ENCODE measurements at regions not wholly inside any gene's neighbourhood (a gene's known extent, or its start where the extent isn't known, plus 50 kb on each side); places are given as distances from the start of the nearest gene placed in this dataset.

DNA sequence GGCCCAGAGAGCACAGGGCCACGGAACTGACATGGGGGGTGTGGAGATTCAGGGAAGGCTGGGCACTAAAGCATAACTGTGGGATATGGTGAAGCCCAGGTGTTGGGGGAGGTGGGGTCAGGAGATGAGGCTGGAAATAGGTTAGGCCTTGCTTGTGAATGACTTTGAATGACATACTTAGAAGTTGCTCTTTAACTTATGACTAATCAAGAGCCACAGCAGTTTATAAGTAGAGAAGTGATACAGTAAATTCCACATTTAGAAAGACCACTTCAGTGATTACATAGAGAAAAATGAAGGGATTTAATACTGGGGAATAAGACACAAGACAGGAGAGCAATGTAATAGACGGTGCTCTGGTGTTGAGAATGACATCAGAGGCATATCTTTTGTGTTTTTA is 120.8 kb upstream of the SEC61G start:
- H3K36me3 ChIP-seq (ENCODE audit: low read depth, missing control alignments): no peaks in the 10 kb centered on the region
- no peak overlapping the region for H3K4me3 ChIP-seq
- intact Hi-C loops (cut with DNase I; ENCODE audit: low total_unique reads): no loop called here
- H3K9me3 ChIP-seq: no peaks in the 10 kb centered on the region
- no peaks in the 10 kb centered on the region for H3K4me1 ChIP-seq
- 87% methylated on average over 2 of the region's 2 CpGs for WGBS, 2 donors
- H3K27me3 ChIP-seq: no peaks in the 10 kb centered on the region
- no peak for DNase-seq
- H3K27ac ChIP-seq: no peak overlapping the region
- no peak for TF ChIP-seq POLR2A (IDR thresholded peaks at IDR 0.05)
- TF ChIP-seq, protein P1, sequence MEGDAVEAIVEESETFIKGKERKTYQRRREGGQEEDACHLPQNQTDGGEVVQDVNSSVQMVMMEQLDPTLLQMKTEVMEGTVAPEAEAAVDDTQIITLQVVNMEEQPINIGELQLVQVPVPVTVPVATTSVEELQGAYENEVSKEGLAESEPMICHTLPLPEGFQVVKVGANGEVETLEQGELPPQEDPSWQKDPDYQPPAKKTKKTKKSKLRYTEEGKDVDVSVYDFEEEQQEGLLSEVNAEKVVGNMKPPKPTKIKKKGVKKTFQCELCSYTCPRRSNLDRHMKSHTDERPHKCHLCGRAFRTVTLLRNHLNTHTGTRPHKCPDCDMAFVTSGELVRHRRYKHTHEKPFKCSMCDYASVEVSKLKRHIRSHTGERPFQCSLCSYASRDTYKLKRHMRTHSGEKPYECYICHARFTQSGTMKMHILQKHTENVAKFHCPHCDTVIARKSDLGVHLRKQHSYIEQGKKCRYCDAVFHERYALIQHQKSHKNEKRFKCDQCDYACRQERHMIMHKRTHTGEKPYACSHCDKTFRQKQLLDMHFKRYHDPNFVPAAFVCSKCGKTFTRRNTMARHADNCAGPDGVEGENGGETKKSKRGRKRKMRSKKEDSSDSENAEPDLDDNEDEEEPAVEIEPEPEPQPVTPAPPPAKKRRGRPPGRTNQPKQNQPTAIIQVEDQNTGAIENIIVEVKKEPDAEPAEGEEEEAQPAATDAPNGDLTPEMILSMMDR (IDR thresholded peaks at IDR 0.05): no peak

DNA sequence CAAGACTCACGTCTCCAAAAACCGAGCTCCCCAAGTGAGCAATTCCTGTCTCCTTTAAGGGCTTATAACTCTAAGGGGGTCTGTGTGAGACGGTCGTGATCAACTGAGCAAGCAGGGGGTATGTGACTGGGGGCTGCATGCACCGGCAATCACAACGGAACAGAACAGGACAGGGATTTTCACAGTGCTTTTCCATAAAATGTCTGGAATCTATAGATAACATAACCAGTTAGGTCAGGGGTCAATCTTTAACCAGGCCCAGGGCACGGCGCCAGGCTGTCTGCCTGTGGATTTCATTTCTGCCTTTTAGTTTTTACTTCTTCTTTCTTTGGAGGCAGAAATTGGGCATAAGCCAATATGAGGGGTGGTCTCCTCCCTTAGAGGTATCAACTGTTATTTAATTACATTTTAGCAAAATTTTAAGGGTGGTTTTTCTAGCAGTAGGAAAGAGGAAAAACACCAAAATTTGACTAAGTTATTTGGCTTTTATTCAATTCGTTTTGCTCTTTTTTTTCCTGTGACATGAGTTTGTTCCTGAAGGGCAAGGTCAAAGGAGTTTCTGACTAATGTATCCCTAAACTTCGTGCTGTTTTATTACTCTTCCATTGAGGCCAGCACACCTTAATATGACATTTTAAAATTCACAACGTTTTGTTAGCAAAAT is 121.4 kb upstream of the SEC61G start:
- WGBS, 2 donors: 73 to 78% methylated on average over 11 of the region's 11 CpGs

GRCh38 chr7:54881816-54882520 is 123.0 kb upstream of the SEC61G start:
- Histone ChIP-seq H3K4me3 (no peak overlapping the region), H3K27me3 (no peaks in the 10 kb centered on the region), H3K4me1 (no peaks in the 10 kb centered on the region), H3K9me3 (no peaks in the 10 kb centered on the region), H3K36me3 (ENCODE audit: low read depth, missing control alignments) (no peaks in the 10 kb centered on the region), H3K27ac (no peak overlapping the region)
- intact Hi-C loops (cut with DNase I; ENCODE audit: low total_unique reads): no loop called here
- TF ChIP-seq, protein P1 (IDR thresholded peaks at IDR 0.05): no peak
- no peak for TF ChIP-seq POLR2A (IDR thresholded peaks at IDR 0.05)
- no peak for DNase-seq
- WGBS, 2 donors: 67 to 72% methylated on average over 3 of the region's 3 CpGs

More for the DNA sequence above, 121.4 kb upstream of the SEC61G start:
- Histone ChIP-seq H3K9me3 (no peaks in the 10 kb centered on the region), H3K27ac (no peak overlapping the region), H3K27me3 (no peaks in the 10 kb centered on the region), H3K36me3 (ENCODE audit: low read depth, missing control alignments) (no peaks in the 10 kb centered on the region), H3K4me1 (no peaks in the 10 kb centered on the region), H3K4me3 (no peak overlapping the region)
- no peak for DNase-seq
- intact Hi-C loops (cut with DNase I; ENCODE audit: low total_unique reads): no loop called here
- TF ChIP-seq POLR2A (IDR thresholded peaks at IDR 0.05): no peak
- TF ChIP-seq, protein P1 (IDR thresholded peaks at IDR 0.05): no peak

GRCh38 chr7:54882694-54883093 is 123.7 kb upstream of the SEC61G start:
- WGBS, 2 donors: 93% methylated on average over 1 of the region's 1 CpG
- intact Hi-C loops (cut with DNase I; ENCODE audit: low total_unique reads): no loop called here
- Histone ChIP-seq H3K9me3 (no peaks in the 10 kb centered on the region), H3K4me3 (no peak overlapping the region), H3K27ac (no peak overlapping the region), H3K27me3 (no peaks in the 10 kb centered on the region), H3K4me1 (no peaks in the 10 kb centered on the region), H3K36me3 (ENCODE audit: low read depth, missing control alignments) (no peaks in the 10 kb centered on the region)
- TF ChIP-seq, protein P1 (IDR thresholded peaks at IDR 0.05): no peak
- no peak for TF ChIP-seq POLR2A (IDR thresholded peaks at IDR 0.05)
- no peak for DNase-seq
